DMS153 treated with DMSO at 0.1 percent for 48 hours (cell line): ENCODE measurements at regions not wholly inside any gene's neighbourhood (a gene's known extent, or its start where the extent isn't known, plus 50 kb on each side); places are given as distances from the start of the nearest gene placed in this dataset.

Source experiments
- DNase-seq: peaks from one replicate; lab custom pipeline; 2025; ENCODE audit not compliant: unreplicated experiment; lab: John Stamatoyannopoulos, UW

DNA sequence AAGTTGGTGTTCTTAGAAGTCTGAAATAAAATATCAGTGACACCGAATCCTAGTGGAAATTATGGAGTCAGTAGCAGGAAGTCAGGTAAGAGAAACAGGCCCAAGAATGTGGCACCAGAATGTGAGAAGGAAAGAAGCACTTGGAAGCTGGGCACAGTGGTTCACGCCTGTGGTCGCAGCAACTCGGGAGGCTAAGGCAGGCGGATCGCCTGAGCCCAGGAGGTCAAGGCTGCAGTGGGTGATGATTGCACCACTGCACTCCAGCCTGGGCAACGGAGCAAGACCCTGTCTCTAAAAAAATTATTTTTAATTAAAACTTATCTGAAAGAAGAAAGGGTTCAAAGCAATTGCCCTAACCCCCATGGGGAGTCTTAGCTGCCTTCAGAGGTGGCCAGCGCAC, 268.3 kb upstream of the SALL3 start:
- no peak for DNase-seq

DNA sequence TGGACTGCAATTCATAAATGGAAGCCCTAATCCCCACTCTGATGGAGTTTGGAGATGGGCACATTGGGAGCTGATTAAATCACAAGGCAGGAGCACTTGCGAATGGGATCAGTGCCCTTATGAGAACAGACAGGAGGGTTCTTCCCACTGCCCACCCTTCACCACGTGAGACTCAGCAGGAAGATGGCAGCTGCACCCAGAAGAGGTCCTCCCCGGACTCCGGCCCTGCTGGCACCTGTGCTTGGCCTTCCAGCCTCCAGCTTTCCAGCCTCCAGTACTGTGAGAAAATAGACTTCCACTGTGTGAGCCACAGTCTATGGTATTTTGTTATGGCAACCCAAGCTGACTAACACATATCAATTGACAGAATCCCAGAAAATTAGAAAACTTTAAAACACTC, 267.6 kb upstream of the SALL3 start:
- no peak for DNase-seq

DNA sequence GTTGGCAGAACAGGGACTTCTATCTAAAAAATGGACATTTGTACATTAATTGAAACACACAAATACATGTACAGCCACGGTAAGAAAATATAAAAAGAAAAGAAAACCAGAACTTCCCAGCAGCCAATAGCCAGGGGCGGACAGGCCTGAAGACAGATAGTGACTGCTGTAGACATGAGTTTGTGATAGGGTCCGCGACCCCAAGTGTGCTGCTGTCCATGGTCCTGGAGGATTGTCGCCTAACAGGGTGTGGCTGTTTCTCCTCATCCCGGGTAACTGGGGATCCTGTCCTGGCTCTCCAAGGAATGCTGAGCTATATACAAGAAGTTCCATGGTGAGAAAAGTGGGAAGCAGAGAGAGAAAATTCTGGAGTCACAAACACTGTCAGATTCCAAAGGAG, 266.5 kb upstream of the SALL3 start:
- DNase-seq, result no peak

DNA sequence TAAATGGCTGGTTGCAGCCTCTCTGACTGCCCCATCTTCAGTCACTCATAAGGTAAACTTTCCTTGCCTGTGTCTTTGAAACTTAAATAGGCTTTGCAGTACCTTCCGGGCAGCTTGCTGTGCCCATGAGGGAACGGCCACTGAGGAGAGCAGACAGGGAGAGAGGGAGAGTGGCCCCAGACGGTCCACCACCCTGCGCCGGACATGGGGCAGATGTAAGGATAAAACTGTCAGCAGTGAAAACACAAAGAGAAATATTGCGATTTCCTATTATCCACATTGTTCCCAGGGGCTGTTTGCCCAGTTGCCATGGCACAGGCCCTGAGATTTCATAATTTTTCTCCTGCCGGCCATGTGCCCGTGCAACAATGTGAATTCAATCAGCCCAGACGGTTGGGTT, 265.9 kb upstream of the SALL3 start:
- no peak for DNase-seq

DNA sequence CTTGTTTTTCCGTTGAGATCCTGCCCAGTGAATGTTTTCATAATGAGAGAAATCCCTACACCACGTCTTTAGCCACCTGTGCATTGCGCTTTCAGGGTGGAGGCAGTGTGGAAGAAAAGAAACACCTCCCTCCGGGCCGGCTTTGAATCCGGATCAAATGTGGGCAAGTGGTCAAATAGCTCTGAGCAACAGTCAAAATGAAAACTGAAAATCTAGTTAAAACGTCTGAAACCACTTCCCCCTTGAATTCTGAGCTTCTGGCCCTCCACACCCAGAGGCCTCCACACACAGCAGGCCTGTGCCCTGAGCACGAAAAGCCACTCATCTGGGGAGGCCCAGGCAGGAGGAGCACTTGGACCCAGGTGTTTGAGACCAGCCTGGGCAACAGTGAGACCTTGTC, 263.6 kb upstream of the SALL3 start:
- no peak for DNase-seq

DNA sequence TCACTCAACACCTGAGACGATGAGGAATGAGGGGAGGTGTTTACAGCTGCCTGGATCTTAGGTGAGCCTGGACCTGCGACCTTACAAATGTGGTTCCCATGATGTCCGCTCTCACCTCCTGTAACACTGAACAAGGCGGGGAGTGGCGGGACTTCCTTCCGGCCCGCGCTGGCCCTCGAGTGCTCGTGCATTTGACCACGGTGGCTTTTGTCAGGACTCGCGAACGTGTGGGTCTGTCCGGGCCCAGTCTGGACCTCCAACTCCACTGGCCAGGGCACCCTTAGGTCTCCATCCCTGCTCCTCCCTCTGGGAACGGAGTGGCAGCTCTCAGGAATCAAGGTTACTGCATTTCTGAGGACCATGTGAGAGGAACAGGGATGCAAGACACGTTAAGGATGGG, 263.0 kb upstream of the SALL3 start:
- DNase-seq, result no peak

DNA sequence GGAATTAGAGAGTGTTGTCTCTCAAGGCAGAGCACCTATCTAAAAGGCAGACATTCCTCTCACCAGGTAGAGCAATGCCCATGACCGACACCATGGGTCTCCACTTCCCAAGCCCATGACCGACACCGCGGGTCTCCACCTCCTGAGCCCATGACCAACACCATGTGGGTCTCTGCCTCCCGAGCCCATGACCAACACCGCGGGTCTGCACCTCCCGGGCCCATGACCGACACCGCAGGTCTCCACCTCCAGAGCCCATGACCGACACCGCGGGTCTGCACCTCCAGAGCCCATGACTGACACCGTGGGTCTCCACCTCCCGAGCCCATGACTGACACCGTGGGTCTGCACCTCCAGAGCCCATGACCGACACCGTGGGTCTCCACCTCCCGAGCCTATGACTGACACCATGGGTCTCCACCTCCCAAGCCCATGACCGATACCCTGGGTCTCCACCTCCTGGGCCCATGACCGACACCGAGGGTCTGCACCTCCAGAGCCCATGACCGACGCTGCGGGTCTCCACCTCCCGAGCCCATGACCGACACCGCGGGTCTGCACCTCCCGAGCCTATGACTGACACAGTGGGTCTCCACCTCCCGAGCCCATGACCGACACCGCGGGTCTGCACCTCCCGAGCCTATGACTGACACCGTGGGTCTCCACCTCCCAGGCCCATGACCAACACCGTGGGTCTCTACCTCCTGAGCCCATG, 262.4 kb upstream of the SALL3 start:
- no peak for DNase-seq

DNA sequence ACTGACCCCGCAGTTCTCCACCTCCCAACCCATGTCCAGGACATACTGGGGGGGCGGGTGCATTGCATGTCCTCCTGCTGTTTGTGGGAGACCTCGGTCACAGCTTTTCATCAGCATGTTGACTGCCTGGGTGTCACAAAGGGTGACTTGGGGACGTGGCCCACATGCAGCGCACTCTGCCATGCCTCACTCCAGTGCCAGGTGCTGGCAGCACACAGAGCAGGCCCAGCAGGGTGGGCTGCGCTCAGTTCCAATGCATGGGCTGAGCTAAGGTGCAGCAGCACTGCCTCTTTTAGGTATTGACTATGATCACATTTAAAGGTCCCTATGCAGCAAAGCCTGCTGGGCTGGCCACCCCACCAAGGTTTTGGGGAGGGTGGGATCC, 261.9 kb upstream of the SALL3 start:
- DNase-seq, result no peak

DNA sequence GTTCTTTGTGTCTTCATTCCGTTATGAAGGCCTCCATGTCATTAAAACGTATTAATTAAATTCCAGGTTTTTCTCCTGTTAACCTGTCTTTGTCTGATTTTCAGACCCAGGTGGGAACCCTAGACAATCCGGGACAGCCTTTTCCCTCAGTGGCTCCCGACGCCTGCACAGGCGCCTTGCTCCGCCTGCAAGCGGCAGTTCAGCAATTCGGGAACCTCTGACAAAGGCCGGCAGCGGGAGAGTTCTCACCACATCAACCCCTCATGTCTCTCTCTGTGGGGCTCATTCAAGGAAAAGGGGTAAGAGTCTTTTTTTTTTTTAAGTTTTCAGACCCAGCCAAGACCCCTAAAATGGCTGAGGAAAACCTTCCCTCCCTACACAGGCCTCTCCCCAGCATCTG, 259.8 kb upstream of the SALL3 start:
- no peak for DNase-seq

DNA sequence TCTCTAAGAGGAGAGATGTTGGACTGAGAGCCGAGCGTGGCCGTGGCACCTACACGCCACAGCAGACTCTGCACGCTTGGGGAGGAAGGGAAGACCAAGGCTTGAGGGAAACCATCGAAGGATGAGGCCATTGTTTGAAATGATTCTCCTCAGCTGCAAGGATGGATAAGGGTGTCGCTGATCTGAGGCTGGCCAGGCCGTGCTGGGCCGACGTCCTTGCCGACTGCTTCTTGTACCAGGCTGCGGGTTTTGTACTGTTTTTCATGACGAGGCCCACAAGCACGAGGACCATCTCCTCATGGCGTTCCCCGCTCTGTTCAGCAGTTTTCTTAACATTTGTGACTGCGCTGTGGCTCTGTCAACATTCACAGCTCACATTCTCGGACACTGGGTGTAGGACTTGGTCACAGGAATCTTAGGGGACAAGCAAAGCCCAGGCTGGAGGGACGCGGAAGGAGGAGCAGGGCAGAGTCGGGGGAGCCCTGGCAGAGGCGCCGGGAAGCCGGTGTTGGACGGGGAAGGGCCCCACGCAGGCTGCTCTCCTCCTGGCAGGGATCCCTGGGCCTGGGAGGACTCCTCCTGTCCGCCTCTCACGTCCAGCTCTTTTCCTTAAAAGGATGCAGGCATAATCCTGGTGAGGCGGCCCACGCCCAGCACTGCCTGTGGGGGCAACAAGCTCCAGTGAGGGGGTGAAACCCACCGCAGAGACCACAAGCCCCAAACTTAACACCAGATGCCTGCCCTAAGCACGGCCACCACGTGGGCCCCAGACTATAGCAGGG, 259.0 kb upstream of the SALL3 start:
- no peak for DNase-seq

DNA sequence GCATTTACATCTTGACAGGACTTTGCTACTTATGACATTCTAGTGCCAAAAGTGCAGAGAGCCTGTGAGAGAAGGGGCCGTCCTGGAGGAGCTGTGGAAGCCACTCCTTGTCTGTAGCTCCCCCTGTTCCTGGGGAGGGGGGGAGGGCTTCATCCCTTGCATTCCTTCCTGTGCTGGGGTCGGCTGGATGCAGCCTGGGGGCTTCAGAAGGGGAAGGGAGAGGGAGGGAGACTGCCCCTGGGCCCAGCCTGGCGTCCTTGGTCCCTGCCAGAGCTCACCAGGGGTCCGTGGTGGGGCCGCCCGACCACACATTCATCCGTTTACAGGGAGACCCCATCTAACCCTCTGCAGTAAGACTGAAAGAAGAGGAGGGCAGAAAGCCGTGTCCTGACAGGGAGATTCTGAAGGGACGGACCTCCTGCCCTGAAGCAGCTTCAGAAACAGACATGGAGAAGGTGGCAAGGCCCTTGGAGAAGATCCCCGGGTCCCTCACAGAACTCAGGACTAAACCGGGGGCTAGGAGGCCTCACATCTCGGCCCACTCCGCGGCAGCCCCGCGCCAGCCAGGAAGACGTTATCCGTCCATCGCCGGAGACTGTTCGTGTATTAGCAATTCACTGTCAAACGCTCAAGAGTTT, 258.3 kb upstream of the SALL3 start:
- DNase-seq, result no peak

DNA sequence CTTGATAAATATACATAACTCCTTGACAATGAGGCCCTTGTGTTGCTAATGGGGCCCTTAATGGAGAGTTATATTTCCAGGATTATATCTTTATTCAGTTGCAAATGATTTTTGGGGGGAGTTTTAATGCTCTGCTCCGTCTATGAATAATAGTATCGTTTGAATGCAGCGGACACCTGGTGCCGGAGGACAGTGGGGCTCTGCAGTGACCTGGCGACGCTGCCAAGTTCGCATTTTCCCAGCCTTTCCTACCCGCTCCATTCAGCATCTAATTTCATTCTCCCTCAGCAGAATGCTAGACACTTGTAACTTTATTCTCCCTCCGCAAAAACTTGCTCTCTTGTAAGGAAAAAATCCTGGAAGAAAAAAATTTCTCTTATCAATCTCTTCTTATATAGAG, 257.6 kb upstream of the SALL3 start:
- peak; percentile 20 for DNase-seq

DNA sequence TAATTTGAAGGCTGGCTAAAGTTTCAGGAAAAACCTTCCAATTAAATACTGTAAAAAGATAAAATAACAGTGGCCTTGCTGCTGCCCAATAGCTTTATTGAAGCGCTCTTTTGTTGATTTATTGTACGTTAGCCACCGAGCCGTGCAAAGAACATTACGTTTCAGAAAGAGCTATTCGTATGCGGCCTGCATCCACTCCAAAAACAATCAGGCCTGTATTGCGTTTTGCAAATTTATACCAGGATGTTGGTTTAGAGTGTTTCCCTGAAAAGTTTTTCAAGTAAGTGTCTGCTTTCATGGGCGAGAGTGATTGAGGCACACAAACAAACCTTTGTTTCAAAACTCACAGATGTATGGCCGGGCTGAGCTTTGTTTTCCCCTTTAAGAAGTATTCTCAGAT, 257.2 kb upstream of the SALL3 start:
- no peak for DNase-seq

DNA sequence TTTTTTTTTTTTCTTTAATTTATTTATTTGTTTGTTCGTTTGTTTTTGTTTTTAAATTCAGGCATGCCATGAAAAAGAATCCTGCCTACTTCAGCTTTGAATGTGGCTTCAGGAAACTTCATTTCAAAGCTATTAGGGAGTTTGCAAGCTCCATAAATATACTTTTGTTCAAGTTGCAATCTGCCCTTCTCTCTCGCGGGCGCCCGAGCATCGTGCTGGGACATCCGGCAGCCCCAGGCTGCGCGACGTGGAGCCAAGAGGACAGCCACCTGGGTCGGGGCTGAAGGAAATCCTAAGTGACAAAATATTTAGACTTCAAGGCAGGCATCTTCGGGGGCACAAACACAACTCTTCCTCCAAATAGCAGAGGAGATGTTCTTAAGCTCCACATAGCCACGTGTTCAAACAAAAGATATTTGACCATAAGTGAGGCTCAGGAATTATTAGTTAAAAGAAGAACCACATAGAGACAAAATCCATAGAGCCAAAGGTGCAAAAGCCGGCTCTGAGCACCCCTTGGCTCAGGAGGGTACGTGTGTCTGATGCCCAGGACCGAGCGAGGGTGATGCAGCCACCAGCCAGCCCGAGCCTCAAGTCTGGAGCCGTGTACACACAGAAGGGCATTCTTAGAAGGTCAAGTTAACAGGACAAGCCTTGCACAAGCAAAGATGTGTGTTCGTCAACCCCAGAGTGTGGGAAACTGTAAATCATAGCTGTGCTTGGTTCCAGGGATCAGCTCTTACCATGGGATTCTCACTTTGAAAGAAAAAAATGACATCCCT, 256.5 kb upstream of the SALL3 start:
- DNase-seq, result no peak

DNA sequence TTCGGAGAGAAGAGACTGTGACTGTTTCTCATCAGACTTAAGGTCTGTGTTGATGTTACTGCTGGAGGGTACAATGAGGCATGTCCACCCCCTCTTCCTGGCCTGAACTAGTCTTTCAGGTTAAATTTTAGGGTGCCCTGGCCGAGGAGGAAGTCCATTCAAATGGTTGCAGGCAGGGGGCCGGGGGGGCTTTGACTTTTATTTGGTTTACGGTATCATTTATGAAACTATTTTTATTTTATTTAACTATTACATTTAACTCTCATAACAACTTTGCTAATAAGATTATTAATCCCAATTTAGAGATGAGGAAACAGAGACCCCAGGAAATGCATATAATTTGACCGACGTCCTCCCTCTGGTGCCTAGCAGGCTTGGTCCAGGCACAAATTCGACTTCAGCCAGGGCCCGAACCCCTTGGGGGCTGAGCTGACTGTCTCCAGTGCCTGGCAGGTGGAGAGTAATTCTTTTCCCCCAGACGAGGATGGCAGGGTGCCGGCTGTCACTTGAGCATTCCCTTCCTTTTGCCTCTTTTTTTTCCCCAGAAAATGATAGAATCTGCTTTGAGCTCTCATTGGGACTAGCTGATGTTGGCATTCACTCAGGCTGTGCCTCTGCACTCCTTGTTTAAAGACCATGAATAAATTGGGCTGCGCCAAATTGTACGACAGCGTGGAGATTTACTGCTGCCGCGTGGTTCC, 255.3 kb upstream of the SALL3 start:
- no peak for DNase-seq

DNA sequence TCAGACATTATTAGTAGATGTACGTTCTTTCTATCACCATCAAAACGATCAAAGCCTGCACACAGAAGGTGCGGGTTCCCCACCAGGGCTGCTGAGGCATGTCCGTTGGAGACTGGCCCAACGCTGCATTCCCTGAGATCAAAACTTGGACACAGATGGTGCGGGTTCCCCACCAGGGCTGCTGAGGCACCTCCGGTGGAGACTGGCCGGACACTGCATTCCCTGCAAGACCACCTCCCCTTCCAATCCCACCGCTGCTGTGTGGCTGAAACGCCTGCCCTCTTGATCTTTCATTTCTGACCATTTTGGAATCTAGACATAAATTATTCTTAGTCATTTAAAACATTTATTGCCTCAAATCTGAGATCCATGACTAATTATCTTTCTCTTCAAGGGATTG, 254.2 kb upstream of the SALL3 start:
- no peak for DNase-seq

DNA sequence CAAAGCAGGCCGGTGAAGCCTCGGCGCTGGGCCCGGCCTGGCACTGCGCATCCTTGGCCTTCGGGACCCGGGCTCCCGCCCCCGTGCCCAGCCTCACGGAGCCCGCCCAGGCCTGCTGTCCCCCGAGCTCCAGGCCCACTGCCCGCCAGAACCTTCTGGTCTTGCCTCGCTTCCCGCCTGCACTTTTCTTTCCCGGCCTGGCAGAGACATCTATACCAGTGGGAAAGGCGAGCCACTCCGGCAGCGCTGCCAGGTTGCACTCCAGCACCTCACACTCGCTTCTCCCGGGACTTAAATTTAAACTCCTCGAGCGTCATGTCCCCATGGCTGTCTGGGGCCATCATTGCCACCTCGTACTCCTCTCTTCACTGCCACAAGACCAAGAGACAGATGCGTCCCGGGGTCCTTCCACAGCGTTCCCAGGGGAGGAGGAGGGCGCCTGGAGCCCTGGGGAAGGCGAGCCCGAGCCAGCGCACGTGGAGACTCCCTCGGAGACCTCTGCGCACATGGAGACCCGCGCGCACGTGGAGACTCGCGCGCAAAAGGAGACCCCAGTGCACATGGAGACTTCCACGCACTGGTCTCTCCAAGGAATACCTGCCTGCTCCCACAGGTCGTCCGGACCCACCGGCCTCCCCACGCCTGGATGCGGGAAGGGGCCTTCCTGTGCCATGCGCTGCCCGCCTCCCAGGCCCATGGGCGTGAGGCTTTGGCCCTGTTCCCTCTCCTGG, 253.1 kb upstream of the SALL3 start:
- no peak for DNase-seq

DNA sequence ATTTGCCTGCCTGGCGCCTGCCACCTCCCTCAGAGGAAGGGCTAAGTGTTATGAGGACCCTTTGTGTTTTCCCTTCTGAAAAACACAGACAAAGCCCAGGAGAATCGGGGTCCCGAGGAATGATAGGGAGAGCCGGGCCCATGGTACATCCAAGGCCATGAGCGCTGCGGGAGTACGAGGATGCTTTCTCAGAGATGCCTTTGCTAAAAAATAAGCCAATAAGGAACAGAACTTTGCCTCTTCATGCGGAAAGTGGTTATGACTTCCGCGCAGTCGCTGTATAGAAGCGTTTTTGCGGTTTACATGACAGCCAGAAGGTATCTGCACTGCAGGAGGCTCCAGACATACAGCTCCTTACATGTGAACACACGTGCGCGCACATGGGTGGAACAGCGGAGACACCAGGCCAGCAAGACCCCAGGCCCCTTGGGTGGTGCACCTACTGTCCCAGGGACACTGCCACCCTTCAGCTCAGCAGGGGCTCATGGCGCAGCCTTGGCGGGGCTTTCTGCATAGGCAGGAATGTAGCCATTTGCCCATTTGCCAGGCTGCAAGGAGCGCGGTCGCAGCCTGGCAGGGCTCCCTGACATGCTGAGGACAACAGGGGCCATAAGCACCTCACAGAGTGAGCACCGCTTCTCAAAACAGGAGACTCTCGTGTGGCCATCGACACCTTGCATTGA, 252.4 kb upstream of the SALL3 start:
- no peak for DNase-seq

DNA sequence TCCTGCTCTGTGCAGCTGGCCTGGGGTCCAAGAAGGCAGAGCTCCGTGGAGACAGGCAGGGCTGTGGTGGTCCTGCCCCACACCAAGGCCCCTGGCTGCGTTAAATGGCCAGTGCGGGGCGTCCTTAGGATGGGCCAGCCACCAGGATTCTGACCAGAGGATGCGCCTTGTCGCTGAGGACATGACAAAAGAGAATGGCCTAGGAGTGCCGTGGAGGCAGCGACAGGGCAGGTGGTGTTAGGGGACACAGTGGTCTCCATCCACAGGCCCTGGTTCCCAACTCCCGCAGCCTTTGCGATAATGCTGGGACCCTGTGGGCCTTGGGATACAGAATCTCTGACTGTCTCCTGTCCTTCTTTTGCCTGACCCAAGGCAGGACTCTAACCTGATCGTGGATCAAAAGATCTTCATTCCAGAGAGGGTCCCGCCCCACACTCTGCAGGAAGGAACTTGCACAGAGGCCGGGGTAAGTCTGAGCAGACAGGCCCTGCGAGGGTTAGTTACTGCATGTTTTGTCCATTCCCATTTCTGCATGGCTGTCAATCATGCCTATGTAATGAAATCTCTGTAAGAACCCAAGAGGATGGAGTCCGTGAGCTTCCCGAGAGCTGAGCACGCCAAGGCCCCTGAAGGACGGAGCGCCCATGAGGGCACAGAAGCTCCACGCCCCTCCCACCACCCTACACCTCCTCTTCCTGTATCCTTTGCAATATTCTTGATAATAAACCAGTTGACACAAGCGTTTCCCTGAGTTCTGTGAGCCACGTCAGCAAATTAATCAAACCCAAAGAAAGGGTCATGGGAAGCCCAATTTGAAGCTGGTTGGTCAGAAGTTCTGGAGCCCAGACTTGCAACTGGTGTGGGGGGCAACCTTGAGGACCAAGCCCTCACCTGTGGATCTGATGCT, 251.5 kb upstream of the SALL3 start:
- DNase-seq, result no peak
